B cell (primary cell): ENCODE measurements at regions not wholly inside any gene's neighbourhood (a gene's known extent, or its start where the extent isn't known, plus 50 kb on each side); places are given as distances from the start of the nearest gene placed in this dataset.

Experiments
- ATAC-seq: fragments of 200-7000 bp; cut with Tn5 transposase; one replicate; pipeline ENCODE4 v1.10.0; 2021; ENCODE audit warnings: low read depth, mild to moderate bottlenecking, moderate number of reproducible peaks, moderate library complexity
- CTCF ChIA-PET: fragments of 350-600 bp; sonication (Branson Sonifier 250); formaldehyde crosslinking; loops from one replicate; lab custom pipeline; 2021; ENCODE audit warnings: antibody characterized with exemption, inconsistent platforms; lab: Charles Lee
- POLR2A ChIA-PET: fragments of 350-600 bp; sonication (Branson Sonifier 250); formaldehyde crosslinking; loops from one replicate; lab custom pipeline; 2021; ENCODE audit warnings: antibody characterized with exemption; lab: Charles Lee
- DNase-seq: peaks from one replicate; pipeline ENCODE4 v3.0.0; 2013
- H2AFZ ChIP-seq: 2 replicates; pipeline ENCODE4 v1.6.1; 2012; ENCODE audit warnings: mild to moderate bottlenecking, low read depth, low read length; ENCODE audit not compliant: insufficient read depth, poor library complexity, severe bottlenecking
- H3K27ac ChIP-seq, 2 donors: 1 replicate in 1 of 2; 2 replicates in 1 of 2; pipeline ENCODE4 v1.5.1; 2012 to 2013; ENCODE audit warnings: low read length in 2 of 2, mild to moderate bottlenecking in 2 of 2, moderate library complexity in 1 of 2
- H3K27me3 ChIP-seq, 4 experiments: fragments of 200-600 bp in 1 of 4; sonication (generic) in 1 of 4; replicated peaks in 1 of 4; 1 replicate in 2 of 4; 2 replicates in 2 of 4; pipeline versions ENCODE4 v1.6.1 to v1.7.0; 2013 to 2016; ENCODE audit warnings: low read length in 3 of 4, mild to moderate bottlenecking in 2 of 4, mixed read lengths in 1 of 4, moderate library complexity in 1 of 4; ENCODE audit not compliant: insufficient read depth in 4 of 4, control insufficient read depth in 3 of 4; ENCODE audit errors: control extremely low read depth in 1 of 4
- H3K36me3 ChIP-seq, 2 experiments: replicated peaks in 1 of 2; 1 replicate in 1 of 2; 2 replicates in 1 of 2; pipeline versions ENCODE4 v1.6.1 to v1.7.1; 2013; ENCODE audit warnings: low read length in 1 of 2; ENCODE audit not compliant: insufficient read depth in 2 of 2, control insufficient read depth in 1 of 2; ENCODE audit errors: control extremely low read depth in 1 of 2, extremely low read depth in 1 of 2
- H3K4me1 ChIP-seq, 2 donors: fragments of 200-600 bp in 1 of 2; sonication (generic) in 1 of 2; 1 replicate in 1 of 2; 2 replicates in 1 of 2; pipeline versions ENCODE4 v1.5.1 to v1.6.1; 2013 to 2017; ENCODE audit warnings: low read length in 2 of 2; ENCODE audit not compliant: control insufficient read depth in 2 of 2, insufficient read depth in 2 of 2
- H3K4me2 ChIP-seq: replicated peaks from 2 replicates; pipeline ENCODE3; 2012; ENCODE audit warnings: mild to moderate bottlenecking, low read depth, low read length; ENCODE audit not compliant: poor library complexity, severe bottlenecking
- H3K4me3 ChIP-seq, 5 experiments: fragments of 200-600 bp in 1 of 5; sonication (generic) in 1 of 5; 1 replicate in 3 of 5; 2 replicates in 2 of 5; pipeline versions ENCODE4 v1.5.1 to v1.7.0; 2011 to 2016; ENCODE audit warnings: low read length in 4 of 5, mild to moderate bottlenecking in 4 of 5, low read depth in 2 of 5, control low read depth in 1 of 5, moderate library complexity in 1 of 5; ENCODE audit not compliant: insufficient read depth in 1 of 5; ENCODE audit errors: control extremely low read depth in 1 of 5, extremely low read depth in 1 of 5
- H3K79me2 ChIP-seq: fragments of 200-600 bp; sonication (generic); one replicate; pipeline ENCODE4 v1.6.0; 2016; ENCODE audit warnings: low read length; ENCODE audit not compliant: control insufficient read depth, insufficient read depth
- H3K9ac ChIP-seq: fragments of 200-600 bp; sonication (generic); 2 replicates; pipeline ENCODE4 v1.6.1; 2017; ENCODE audit warnings: mild to moderate bottlenecking, low read length, moderate library complexity
- H3K9me3 ChIP-seq, 3 donors: one replicate each; pipeline versions ENCODE4 v1.6.1 to v1.7.1; 2013; ENCODE audit warnings: low read length in 2 of 3; ENCODE audit not compliant: control insufficient read depth in 2 of 3, insufficient read depth in 1 of 3; ENCODE audit errors: control extremely low read depth in 1 of 3
- H4K20me1 ChIP-seq: 2 replicates; pipeline ENCODE4 v1.6.0; 2012; ENCODE audit warnings: mild to moderate bottlenecking, low read length; ENCODE audit not compliant: insufficient read depth, control insufficient read depth, poor library complexity, severe bottlenecking
- H3K27ac Mint-ChIP-seq: one replicate; pipeline ENCODE4 v1.8.0; 2021; ENCODE audit warnings: mixed read lengths
- H3K27me3 Mint-ChIP-seq: one replicate; pipeline ENCODE4 v1.8.0; 2021; ENCODE audit warnings: mixed read lengths
- H3K4me1 Mint-ChIP-seq: one replicate; pipeline ENCODE4 v1.8.0; 2021; ENCODE audit warnings: mixed read lengths
- H3K4me3 Mint-ChIP-seq: one replicate; pipeline ENCODE4 v1.8.0; 2021; ENCODE audit warnings: mixed read lengths
- H3K9me3 Mint-ChIP-seq: one replicate; pipeline ENCODE4 v1.8.0; 2022; ENCODE audit warnings: mixed read lengths; ENCODE audit not compliant: insufficient read depth
- CTCF ChIP-seq: fragments of 200-600 bp; IDR thresholded peaks from one replicate; pipeline ENCODE4 v1.8.0; 2022; ENCODE audit warnings: antibody characterized with exemption, mild to moderate bottlenecking
- EZH2 ChIP-seq: IDR thresholded peaks from 2 replicates; pipeline ENCODE4 v1.6.1; 2012; ENCODE audit warnings: borderline replicate concordance, low read depth, mild to moderate bottlenecking, moderate library complexity, low read length; ENCODE audit not compliant: insufficient read depth, poor library complexity, severe bottlenecking
- WGBS: methylation state at CpG from one replicate; pipeline ENCODE4 v1.1.5; 2013; ENCODE audit warnings: missing lambda C conversion rate; ENCODE audit not compliant: insufficient coverage; 5-methylcytosine and 5-hydroxymethylcytosine counted together
- intact Hi-C: fragments of 100-400 bp; cut with micrococcal nuclease; formaldehyde crosslinking; loops from one replicate; pipeline ENCODE4 v1.10.0; 2022

GRCh38 chr11:23542189-23542588 is 681.9 kb upstream of the CCDC179 start:
- H3K27ac Mint-ChIP-seq, result no peak overlapping the region
- H3K4me3 Mint-ChIP-seq, result no peak overlapping the region
- Histone ChIP-seq H3K9ac (no peak overlapping the region), H3K4me2 (no peak overlapping the region), H3K27me3 (no peaks in the 10 kb centered on the region), H3K36me3 (no peaks in the 10 kb centered on the region), H3K9me3 (no peaks in the 10 kb centered on the region), H3K27ac (no peak overlapping the region), H3K4me3 (no peak overlapping the region), H3K79me2 (no peaks in the 10 kb centered on the region), H4K20me1 (no peaks in the 10 kb centered on the region), H2AFZ (no peak overlapping the region), H3K4me1 (no peaks in the 10 kb centered on the region)
- no peak for TF ChIP-seq EZH2
- ChIA-PET CTCF (no interaction called here), POLR2A (no interaction called here)
- ATAC-seq, result no peak
- intact Hi-C loops, result no loop called here
- no peak for DNase-seq
- H3K4me1 Mint-ChIP-seq, result peaks cover 2% of the 10 kb centered on the region
- H3K9me3 Mint-ChIP-seq, result no peaks in the 10 kb centered on the region
- H3K27me3 Mint-ChIP-seq, result no peaks in the 10 kb centered on the region
- WGBS, result no CpG with 5 or more reads among the region's 1 CpG

GRCh38 chr11:23542816-23543215 is 682.5 kb upstream of the CCDC179 start:
- WGBS, result no CpG with 5 or more reads among the region's 3 CpGs
- H3K4me3 ChIP-seq, result no peak overlapping the region
- H3K4me2 ChIP-seq, result no peak overlapping the region
- no peaks in the 10 kb centered on the region for H3K9me3 Mint-ChIP-seq
- no peak overlapping the region for H3K9ac ChIP-seq
- H2AFZ ChIP-seq, result peak overlapping the region; percentile 6
- no peak overlapping the region for H3K27ac ChIP-seq
- ChIA-PET POLR2A (no interaction called here), CTCF (interaction anchor here (1.4 kb wide), 1 partner anchor 668 kb away, joined by 3 read pairs; no protein-coding TSS in a partner anchor)
- intact Hi-C loops, result no loop called here
- H3K36me3 ChIP-seq, result no peaks in the 10 kb centered on the region
- H3K79me2 ChIP-seq, result no peaks in the 10 kb centered on the region
- DNase-seq, result no peak
- TF ChIP-seq EZH2, result no peak
- no peak for TF ChIP-seq CTCF
- no peaks in the 10 kb centered on the region for H3K27me3 ChIP-seq
- ATAC-seq, result no peak
- H3K4me1 Mint-ChIP-seq, result peaks cover 2% of the 10 kb centered on the region
- H3K27me3 Mint-ChIP-seq, result no peaks in the 10 kb centered on the region
- H3K4me1 ChIP-seq, result no peaks in the 10 kb centered on the region
- H4K20me1 ChIP-seq, result no peaks in the 10 kb centered on the region
- H3K4me3 Mint-ChIP-seq, result no peak overlapping the region
- no peaks in the 10 kb centered on the region for H3K9me3 ChIP-seq
- no peak overlapping the region for H3K27ac Mint-ChIP-seq
